GM11168 (cell line): ENCODE measurements at regions not wholly inside any gene's neighbourhood (a gene's known extent, or its start where the extent isn't known, plus 50 kb on each side); places are given as distances from the start of the nearest gene placed in this dataset.

Experiments used
- in situ Hi-C: fragments of 300-500 bp; cut with MboI; formaldehyde crosslinking; loops from one replicate; pipeline ENCODE4 v1.12.0; 2022; ENCODE audit warnings: low sequenced_read_pairs; ENCODE audit not compliant: unreplicated experiment

GRCh38 chr12:45622210-45622937 is 107.1 kb upstream of the ARID2 start:
- in situ Hi-C loops: no loop called here

GRCh38 chr12:45623221-45623620 is 106.3 kb upstream of the ARID2 start:
- in situ Hi-C loops: no loop called here

- in situ Hi-C loops: no loop called here
Observed at GRCh38 chr12:45623940-45624339, 105.6 kb upstream of the ARID2 start.

- in situ Hi-C loops: no loop called here
Observed at GRCh38 chr12:45626965-45627364, 102.5 kb upstream of the ARID2 start.

- in situ Hi-C loops: no loop called here
Observed at GRCh38 chr12:45627407-45628069, 102.0 kb upstream of the ARID2 start.

- in situ Hi-C loops: no loop called here
Observed at GRCh38 chr12:45629292-45629691, 100.2 kb upstream of the ARID2 start.

GRCh38 chr12:45633733-45634132 is 95.8 kb upstream of the ARID2 start:
- in situ Hi-C loops: no loop called here

- in situ Hi-C loops: no loop called here
Observed at GRCh38 chr12:45634273-45634917, 95.1 kb upstream of the ARID2 start.

- in situ Hi-C loops: no loop called here
Observed at GRCh38 chr12:45637242-45637641, 92.3 kb upstream of the ARID2 start.

GRCh38 chr12:45637706-45638105 is 91.8 kb upstream of the ARID2 start:
- in situ Hi-C loops: no loop called here

- in situ Hi-C loops: no loop called here
Observed at GRCh38 chr12:45638386-45638785, 91.1 kb upstream of the ARID2 start.

- in situ Hi-C loops: no loop called here
Observed at GRCh38 chr12:45644541-45644940, 85.0 kb upstream of the ARID2 start.

GRCh38 chr12:45646851-45647581 is 82.5 kb upstream of the ARID2 start:
- in situ Hi-C loops: no loop called here

GRCh38 chr12:45648070-45648469 is 81.4 kb upstream of the ARID2 start:
- in situ Hi-C loops: no loop called here

GRCh38 chr12:45651029-45651428 is 78.5 kb upstream of the ARID2 start:
- in situ Hi-C loops: no loop called here

GRCh38 chr12:45654002-45654665 is 75.4 kb upstream of the ARID2 start:
- in situ Hi-C loops: no loop called here

GRCh38 chr12:45655186-45655585 is 74.3 kb upstream of the ARID2 start:
- in situ Hi-C loops: no loop called here

- in situ Hi-C loops: no loop called here
Observed at GRCh38 chr12:45655743-45656142, 73.8 kb upstream of the ARID2 start.

- in situ Hi-C loops: no loop called here
Observed at GRCh38 chr12:45658020-45658419, 71.5 kb upstream of the ARID2 start.

- in situ Hi-C loops: no loop called here
Observed at GRCh38 chr12:45660330-45660729, 69.2 kb upstream of the ARID2 start.
